Psoas muscle (tissue), 7 donors: ENCODE measurements at regions not wholly inside any gene's neighbourhood (a gene's known extent, or its start where the extent isn't known, plus 50 kb on each side); places are given as distances from the start of the nearest gene placed in this dataset.

Experiments used
- ATAC-seq, 4 donors: fragments of 200-7000 bp; cut with Tn5 transposase; one replicate each; pipeline ENCODE4 v1.9.1; 2020; ENCODE audit warnings: moderate library complexity in 3 of 4, mild to moderate bottlenecking in 2 of 4
- DNase-seq, 2 donors: peaks; one replicate each; pipeline ENCODE4 v3.0.0-alpha.2; 2020
- H3K27ac ChIP-seq: fragments of 200-600 bp; one replicate; pipeline ENCODE4 v1.8.0; 2022
- H3K27me3 ChIP-seq, 3 donors: fragments of 200-600 bp in 1 of 3; one replicate each; pipeline versions ENCODE4 v1.6.1 to v1.8.0; 2013 to 2022; ENCODE audit warnings: low read length in 2 of 3, mild to moderate bottlenecking in 2 of 3, moderate library complexity in 1 of 3; ENCODE audit not compliant: insufficient read depth in 3 of 3
- H3K36me3 ChIP-seq, 2 donors: fragments of 200-600 bp in 1 of 2; one replicate each; pipeline versions ENCODE4 v1.6.1 to v1.8.0; 2013 to 2022; ENCODE audit warnings: low read depth in 1 of 2, mild to moderate bottlenecking in 1 of 2, moderate library complexity in 1 of 2; ENCODE audit not compliant: insufficient read depth in 1 of 2
- H3K4me1 ChIP-seq: fragments of 200-600 bp; one replicate; pipeline ENCODE4 v1.8.0; 2022
- H3K4me3 ChIP-seq: fragments of 200-600 bp; one replicate; pipeline ENCODE4 v1.8.0; 2022; ENCODE audit warnings: mild to moderate bottlenecking
- H3K9me3 ChIP-seq: fragments of 200-600 bp; one replicate; pipeline ENCODE4 v1.8.0; 2022
- WGBS, 3 donors: extraction: QIAGEN DNeasy Blood & Tissue Kit; methylation state at CpG; one replicate each; pipeline versions ENCODE4 v1.1.6 to v1.1.7; 2013; 5-methylcytosine and 5-hydroxymethylcytosine counted together
- intact Hi-C, 2 donors: fragments of 100-400 bp; cut with DNase I; formaldehyde crosslinking; loops; one replicate each; pipeline versions ENCODE4 v1.11.0 to v1.14.2; 2022
- TF ChIP-seq, protein P1 (sequence below): fragments of 200-600 bp; IDR thresholded peaks from one replicate; pipeline ENCODE4 v1.8.0; 2022; ENCODE audit warnings: antibody characterized with exemption
- donor health status: healthy with polysubstance abuse.
- donor health status: DM: no; HTN: no; CAD: no; lungs with moderate emphysema.
- donor health status: Bipolar disorder and iron deficiency.
- donor health status: healthy.
- donor health status: DM: yes; HTN: yes; CAD: no.
- donor health status: DM: no; HTN: no; CAD: no.
- donor health status: DM: yes; HTN: yes; CAD: no.

DNA sequence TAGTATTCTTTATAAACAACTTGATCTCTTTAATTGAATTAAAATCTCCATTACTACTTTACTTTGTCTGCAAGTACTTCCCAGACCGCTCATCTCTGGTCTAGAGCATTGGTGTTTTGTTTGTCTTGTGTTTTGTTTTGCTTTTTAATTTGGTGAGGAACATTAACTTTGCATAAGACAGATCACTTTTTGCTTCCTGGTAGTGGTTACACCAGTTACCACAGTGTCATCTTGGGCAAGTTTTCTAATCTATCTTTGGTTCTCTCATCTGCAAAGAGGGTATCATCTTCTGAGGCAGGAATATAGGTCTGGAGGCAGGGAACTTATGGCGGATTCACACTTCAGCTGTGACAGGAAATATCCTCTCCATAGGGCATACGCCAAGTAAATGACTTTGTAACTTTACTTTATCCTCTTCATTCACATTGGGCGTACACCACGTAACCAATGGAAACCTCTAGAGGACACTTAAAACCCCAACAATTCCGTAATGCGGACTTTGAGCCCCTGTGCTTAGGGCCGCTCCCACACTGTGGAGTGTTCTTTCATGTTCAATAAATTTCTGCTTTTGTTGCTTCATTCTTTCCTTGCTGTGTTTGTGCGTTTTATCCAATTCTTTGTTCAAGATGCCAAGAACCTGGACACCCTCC is 83.2 kb upstream of the JAZF1 start:
- TF ChIP-seq, protein P1, sequence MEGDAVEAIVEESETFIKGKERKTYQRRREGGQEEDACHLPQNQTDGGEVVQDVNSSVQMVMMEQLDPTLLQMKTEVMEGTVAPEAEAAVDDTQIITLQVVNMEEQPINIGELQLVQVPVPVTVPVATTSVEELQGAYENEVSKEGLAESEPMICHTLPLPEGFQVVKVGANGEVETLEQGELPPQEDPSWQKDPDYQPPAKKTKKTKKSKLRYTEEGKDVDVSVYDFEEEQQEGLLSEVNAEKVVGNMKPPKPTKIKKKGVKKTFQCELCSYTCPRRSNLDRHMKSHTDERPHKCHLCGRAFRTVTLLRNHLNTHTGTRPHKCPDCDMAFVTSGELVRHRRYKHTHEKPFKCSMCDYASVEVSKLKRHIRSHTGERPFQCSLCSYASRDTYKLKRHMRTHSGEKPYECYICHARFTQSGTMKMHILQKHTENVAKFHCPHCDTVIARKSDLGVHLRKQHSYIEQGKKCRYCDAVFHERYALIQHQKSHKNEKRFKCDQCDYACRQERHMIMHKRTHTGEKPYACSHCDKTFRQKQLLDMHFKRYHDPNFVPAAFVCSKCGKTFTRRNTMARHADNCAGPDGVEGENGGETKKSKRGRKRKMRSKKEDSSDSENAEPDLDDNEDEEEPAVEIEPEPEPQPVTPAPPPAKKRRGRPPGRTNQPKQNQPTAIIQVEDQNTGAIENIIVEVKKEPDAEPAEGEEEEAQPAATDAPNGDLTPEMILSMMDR = no peak
- H3K9me3 ChIP-seq = no peaks in the 10 kb centered on the region
- ATAC-seq (no peak), DNase-seq (no peak)
- H3K4me1 ChIP-seq = no peaks in the 10 kb centered on the region
- whole genome bisulfite sequencing, 3 donors = 89 to 92% (median 89%) methylated on average over 9 of the region's 9 CpGs
- no peak overlapping the region for H3K27ac ChIP-seq
- H3K4me3 ChIP-seq = no peak overlapping the region
- no peaks in the 10 kb centered on the region for H3K36me3 ChIP-seq
- intact Hi-C loops = no loop called here
- H3K27me3 ChIP-seq = no peaks in the 10 kb centered on the region

DNA sequence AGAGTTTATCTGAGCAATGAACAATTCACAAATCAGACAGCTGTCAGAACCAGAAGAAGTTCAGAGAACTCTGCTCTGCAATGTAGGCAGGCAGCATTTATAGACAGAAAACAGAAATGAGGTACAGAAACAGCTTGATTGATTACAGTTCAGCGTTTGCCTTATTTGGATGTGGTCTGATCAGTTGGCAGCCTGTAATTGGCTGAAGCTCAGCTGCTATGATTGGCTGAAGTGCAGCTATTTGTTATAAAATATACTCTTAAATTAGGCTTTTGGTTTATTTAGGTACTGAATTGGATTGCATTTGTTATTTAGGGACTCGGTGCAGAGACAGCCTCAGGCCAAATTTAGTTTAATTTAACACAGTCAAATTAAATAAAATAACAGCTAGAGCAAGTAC is 85.8 kb upstream of the JAZF1 start:
- no peak for DNase-seq
- Histone ChIP-seq H3K27ac (no peak overlapping the region), H3K9me3 (no peaks in the 10 kb centered on the region), H3K4me3 (no peak overlapping the region), H3K27me3 (peaks cover 0 to 2% (median 0%) of the 10 kb centered on the region in 3 donors), H3K36me3 (no peaks in the 10 kb centered on the region), H3K4me1 (no peaks in the 10 kb centered on the region)
- intact Hi-C loops = no loop called here
- TF ChIP-seq, protein P1 = no peak
- no peak for ATAC-seq
- WGBS, 3 donors = 29 to 63% (median 56%) methylated on average over 2 of the region's 2 CpGs

DNA sequence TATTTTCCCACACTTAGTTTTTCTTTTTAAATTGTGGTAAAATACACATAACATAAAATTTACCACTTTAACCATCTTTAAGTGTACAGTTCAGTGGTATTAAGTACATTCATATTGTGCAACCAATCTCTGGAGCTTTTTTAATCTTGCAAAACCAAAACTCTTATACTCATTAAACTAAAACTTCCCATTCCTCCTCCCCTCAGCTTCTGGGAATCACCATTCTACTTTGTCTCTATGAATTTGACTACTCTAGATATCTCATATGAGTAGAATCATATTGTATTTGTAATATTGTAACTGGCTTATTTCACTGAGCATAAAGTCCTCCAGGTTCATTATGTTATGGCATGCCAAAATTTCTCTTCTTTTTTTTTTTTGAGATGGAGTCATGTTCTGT is 86.4 kb upstream of the JAZF1 start:
- ATAC-seq (no peak), DNase-seq (no peak)
- Histone ChIP-seq H3K4me1 (no peaks in the 10 kb centered on the region), H3K27me3 (peaks cover 0 to 2% (median 0%) of the 10 kb centered on the region in 3 donors), H3K36me3 (no peaks in the 10 kb centered on the region), H3K4me3 (no peak overlapping the region), H3K27ac (no peak overlapping the region), H3K9me3 (no peaks in the 10 kb centered on the region)
- intact Hi-C loops = no loop called here
- TF ChIP-seq, protein P1 = no peak

DNA sequence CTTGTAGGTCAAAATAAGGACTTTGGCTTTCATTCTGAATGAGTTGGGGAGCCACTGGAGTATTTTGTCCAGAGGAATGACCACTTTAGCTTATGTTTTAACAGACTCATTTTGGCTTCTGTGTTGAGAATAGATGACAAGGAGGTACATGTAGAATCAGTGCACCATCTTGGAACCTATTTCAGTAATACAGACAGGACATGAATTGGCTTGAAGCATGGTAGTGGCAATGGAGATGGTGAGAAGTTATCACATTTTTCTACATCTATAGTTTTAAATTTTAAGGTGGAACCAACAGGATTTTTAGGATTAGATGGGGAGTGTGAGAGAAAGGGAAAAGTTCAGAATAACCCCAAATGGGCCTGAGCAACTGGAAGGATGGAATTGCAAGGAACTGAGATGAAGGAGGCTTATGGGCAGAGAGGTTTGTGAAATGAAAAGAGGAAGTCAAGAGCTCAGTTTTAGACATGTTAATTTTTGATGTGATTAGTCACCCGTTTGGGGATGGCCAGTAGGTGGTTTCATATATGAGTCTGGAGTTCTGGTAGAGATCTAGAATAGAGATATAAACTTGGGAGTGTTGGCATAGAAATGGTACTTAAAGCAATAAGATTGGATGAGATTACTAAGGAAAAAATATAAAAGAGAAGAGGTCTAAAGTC is 89.2 kb upstream of the JAZF1 start:
- Histone ChIP-seq H3K27me3 (peaks cover 0 to 2% (median 0%) of the 10 kb centered on the region in 3 donors), H3K4me1 (peaks cover 6% of the 10 kb centered on the region), H3K36me3 (no peaks in the 10 kb centered on the region), H3K27ac (no peak overlapping the region), H3K4me3 (no peak overlapping the region), H3K9me3 (no peaks in the 10 kb centered on the region)
- ATAC-seq = no peak
- WGBS, 3 donors = 77 to 83% (median 83%) methylated on average over 1 of the region's 1 CpG
- TF ChIP-seq, protein P1 = no peak
- DNase-seq = no peak
- intact Hi-C loops = no loop called here
